ENCODE measurements at regions not wholly inside any gene's neighbourhood (a gene's known extent, or its start where the extent isn't known, plus 50 kb on each side); places are given as distances from the start of the nearest gene placed in this dataset.

GRCh38 chr3:70815817-70816216 is 503.4 kb upstream of the MDFIC2 start:
- TF ChIP-seq CTCF (IDR thresholded peaks at IDR 0.05; ENCODE audit: borderline replicate concordance, extremely low read depth, low read length, poor library complexity, severe bottlenecking) (no peak), EZH2 (IDR thresholded peaks at IDR 0.05; ENCODE audit: borderline replicate concordance, low read depth, low read length, severe bottlenecking) (no peak)
